ENCODE measurements at regions not wholly inside any gene's neighbourhood (a gene's known extent, or its start where the extent isn't known, plus 50 kb on each side); places are given as distances from the start of the nearest gene placed in this dataset.

- H3K4me3 ChIP-seq: no peak overlapping the region
Observed at GRCh38 chr6:159103396-159104162, 58.8 kb upstream of the TAGAP start.

More at GRCh38 chr6:159103396-159104162, 58.8 kb upstream of the TAGAP start:
- peak overlapping the region; percentile 18 for H2AFZ ChIP-seq (ENCODE audit: low read depth, low read length)
- no peaks in the 10 kb centered on the region for H3K36me3 ChIP-seq (ENCODE audit: control insufficient read depth, insufficient read depth, low read length)
- no peaks in the 10 kb centered on the region for H3K9me1 ChIP-seq (ENCODE audit: control insufficient read depth, insufficient read depth, low read length)
- ChIA-PET CTCF (ENCODE audit: low intra/inter-chr PET ratio) (interaction anchor here (0.5 to 2.3 kb wide), 5 partner anchors 61 to 901 kb away, joined by 3 to 14 read pairs (median 3); no protein-coding TSS in a partner anchor), POLR2A (interaction anchor here (0.7 kb wide), 1 partner anchor 453 kb away, joined by 5 read pairs; no protein-coding TSS in a partner anchor)
- intact Hi-C loops (cut with micrococcal nuclease) (loop anchor here (1.0 to 10.0 kb wide), 4 partner anchors 61 to 399 kb away; no protein-coding TSS in a partner anchor), in situ Hi-C loops (cut with MboI) (loop anchor here (5.0 to 25.0 kb wide), 4 partner anchors 61 to 891 kb away; partner anchors contain the start of gene TAGAP)
- H3K9me3 ChIP-seq (replicated peaks; ENCODE audit: control insufficient read depth, insufficient read depth, low read depth, low read length): no peaks in the 10 kb centered on the region
- FAIRE-seq (no peak), DNase-seq (ENCODE audit: extremely low read depth in 1 of 4, low spot score in 3 of 4) (no peak), ATAC-seq (no peak)
- H3K27me3 ChIP-seq (ENCODE audit: control insufficient read depth in 2 of 2, insufficient read depth in 2 of 2, low read length in 2 of 2): peaks cover 38 to 57% of the 10 kb centered on the region in 2 experiments
- BruUV-seq (replicated peaks): no TSS peak
- 9% methylated on average over 18 of the region's 18 CpGs for WGBS (ENCODE audit: insufficient coverage, low coverage, missing lambda C conversion rate)
- no peak for TF ChIP-seq SRSF1 (IDR thresholded peaks at IDR 0.05; ENCODE audit: low read depth, low read length)
- TF ChIP-seq TEAD4 (IDR thresholded peaks at IDR 0.05; ENCODE audit: low read length): no peak
- TF ChIP-seq TEAD4 (CRISPR knock-in tag; IDR thresholded peaks at IDR 0.05; ENCODE audit: borderline replicate concordance): 0 out of 2 replicates have a peak, but pooled peaks have one; percentile 19
- no peak for TF ChIP-seq HNRNPL (IDR thresholded peaks at IDR 0.05; ENCODE audit: low read depth, low read length)
- no peak for TF ChIP-seq ATF7 (IDR thresholded peaks at IDR 0.05)
- TF ChIP-seq NR2C1 (IDR thresholded peaks at IDR 0.05): no peak
- no peak for TF ChIP-seq NR2C1 (tag; IDR thresholded peaks at IDR 0.05)
- TF ChIP-seq ZBTB9 (CRISPR knock-in tag; IDR thresholded peaks at IDR 0.05): 0 out of 2 replicates have a peak, but pooled peaks have one; percentile 27
- no peak for TF ChIP-seq SMAD1 (IDR thresholded peaks at IDR 0.05; ENCODE audit: low read depth, low read length, partially characterized antibody)
- TF ChIP-seq NCOA4 (IDR thresholded peaks at IDR 0.05; ENCODE audit: partially characterized antibody): no peak
- H4K20me1 ChIP-seq (replicated peaks; ENCODE audit: control insufficient read depth, insufficient read depth, low read length): no peaks in the 10 kb centered on the region
- H3K4me1 ChIP-seq (replicated peaks in 1 of 2; ENCODE audit: control insufficient read depth in 2 of 2, insufficient read depth in 2 of 2, low read length in 2 of 2): peaks cover 0 to 10% of the 10 kb centered on the region in 2 experiments; a peak in 3 of 5 replicates
- no peak overlapping the region for H3K27ac ChIP-seq (ENCODE audit: extremely low read depth, low read depth, low read length)
- H3K4me2 ChIP-seq (ENCODE audit: insufficient read depth, low read length): no peak overlapping the region; the same call in 1 of the 2 replicates
- H3K79me2 ChIP-seq (ENCODE audit: control insufficient read depth, insufficient read depth, low read length): no peaks in the 10 kb centered on the region
- H3K9ac ChIP-seq (ENCODE audit: insufficient read depth in 1 of 2, low read depth in 2 of 2, low read length in 2 of 2): no peak overlapping the region
